OCI-LY7 (cell line): ENCODE measurements at regions not wholly inside any gene's neighbourhood (a gene's known extent, or its start where the extent isn't known, plus 50 kb on each side); places are given as distances from the start of the nearest gene placed in this dataset.

Experiments used
- EZH2phosphoT487 ChIP-seq: fragments of 200-600 bp; sonication (generic); IDR thresholded peaks from 2 replicates; pipeline ENCODE4 v1.6.1; 2018; ENCODE audit warnings: low read depth, borderline replicate concordance, mild to moderate bottlenecking, mixed run types, antibody characterized with exemption, low read length, moderate library complexity, mixed read lengths
- TF ChIP-seq, protein P1 (sequence below): fragments of 200-600 bp; sonication (generic); conservative IDR thresholded peaks from 2 replicates; pipeline ENCODE4 v1.5.1; 2014; ENCODE audit warnings: mild to moderate bottlenecking, antibody characterized with exemption, low read length, moderate library complexity, mixed read lengths

DNA sequence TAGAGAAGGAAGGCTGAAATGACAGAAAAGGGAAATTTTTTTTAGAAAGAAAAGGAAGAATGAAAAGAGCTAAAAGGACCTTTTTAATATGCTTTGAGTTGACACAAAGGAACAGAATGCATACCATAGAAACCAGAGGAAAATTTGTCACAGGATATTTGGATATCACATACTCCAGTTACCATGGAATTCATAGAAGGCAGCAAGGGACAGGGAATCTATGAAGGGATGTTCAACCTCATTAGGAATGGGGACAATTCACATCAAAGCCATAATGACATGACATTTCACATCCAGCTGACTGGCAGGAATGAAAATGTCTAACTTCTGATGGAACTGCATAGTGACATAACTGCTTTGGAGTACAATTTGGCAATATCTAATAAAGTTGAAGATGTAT lies 469.4 kb downstream of the CCER1 start:
- TF ChIP-seq EZH2phosphoT487, result no peak
- TF ChIP-seq, protein P1, sequence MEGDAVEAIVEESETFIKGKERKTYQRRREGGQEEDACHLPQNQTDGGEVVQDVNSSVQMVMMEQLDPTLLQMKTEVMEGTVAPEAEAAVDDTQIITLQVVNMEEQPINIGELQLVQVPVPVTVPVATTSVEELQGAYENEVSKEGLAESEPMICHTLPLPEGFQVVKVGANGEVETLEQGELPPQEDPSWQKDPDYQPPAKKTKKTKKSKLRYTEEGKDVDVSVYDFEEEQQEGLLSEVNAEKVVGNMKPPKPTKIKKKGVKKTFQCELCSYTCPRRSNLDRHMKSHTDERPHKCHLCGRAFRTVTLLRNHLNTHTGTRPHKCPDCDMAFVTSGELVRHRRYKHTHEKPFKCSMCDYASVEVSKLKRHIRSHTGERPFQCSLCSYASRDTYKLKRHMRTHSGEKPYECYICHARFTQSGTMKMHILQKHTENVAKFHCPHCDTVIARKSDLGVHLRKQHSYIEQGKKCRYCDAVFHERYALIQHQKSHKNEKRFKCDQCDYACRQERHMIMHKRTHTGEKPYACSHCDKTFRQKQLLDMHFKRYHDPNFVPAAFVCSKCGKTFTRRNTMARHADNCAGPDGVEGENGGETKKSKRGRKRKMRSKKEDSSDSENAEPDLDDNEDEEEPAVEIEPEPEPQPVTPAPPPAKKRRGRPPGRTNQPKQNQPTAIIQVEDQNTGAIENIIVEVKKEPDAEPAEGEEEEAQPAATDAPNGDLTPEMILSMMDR, result no peak
